ENCODE measurements at regions not wholly inside any gene's neighbourhood (a gene's known extent, or its start where the extent isn't known, plus 50 kb on each side); places are given as distances from the start of the nearest gene placed in this dataset.

DNA sequence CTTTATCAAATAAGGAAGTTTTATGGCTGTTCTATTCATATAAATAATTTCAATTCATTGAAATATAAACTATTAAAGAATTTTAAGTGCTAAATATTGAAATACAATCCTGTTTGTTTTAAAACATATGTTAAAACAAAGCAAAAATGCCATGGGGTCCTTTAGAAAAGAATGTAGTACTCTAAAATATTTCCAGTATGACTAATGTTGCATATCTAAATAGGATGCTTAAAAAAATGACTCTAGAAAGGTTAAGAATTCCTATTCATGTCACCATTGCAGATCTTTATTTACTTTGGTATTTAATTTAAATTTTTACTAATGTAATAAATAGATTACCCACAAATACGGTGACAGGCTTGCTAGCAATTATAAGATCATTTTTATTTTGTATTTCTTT is 132.3 kb downstream of the ZNF608 start:
- TF ChIP-seq, protein P1, sequence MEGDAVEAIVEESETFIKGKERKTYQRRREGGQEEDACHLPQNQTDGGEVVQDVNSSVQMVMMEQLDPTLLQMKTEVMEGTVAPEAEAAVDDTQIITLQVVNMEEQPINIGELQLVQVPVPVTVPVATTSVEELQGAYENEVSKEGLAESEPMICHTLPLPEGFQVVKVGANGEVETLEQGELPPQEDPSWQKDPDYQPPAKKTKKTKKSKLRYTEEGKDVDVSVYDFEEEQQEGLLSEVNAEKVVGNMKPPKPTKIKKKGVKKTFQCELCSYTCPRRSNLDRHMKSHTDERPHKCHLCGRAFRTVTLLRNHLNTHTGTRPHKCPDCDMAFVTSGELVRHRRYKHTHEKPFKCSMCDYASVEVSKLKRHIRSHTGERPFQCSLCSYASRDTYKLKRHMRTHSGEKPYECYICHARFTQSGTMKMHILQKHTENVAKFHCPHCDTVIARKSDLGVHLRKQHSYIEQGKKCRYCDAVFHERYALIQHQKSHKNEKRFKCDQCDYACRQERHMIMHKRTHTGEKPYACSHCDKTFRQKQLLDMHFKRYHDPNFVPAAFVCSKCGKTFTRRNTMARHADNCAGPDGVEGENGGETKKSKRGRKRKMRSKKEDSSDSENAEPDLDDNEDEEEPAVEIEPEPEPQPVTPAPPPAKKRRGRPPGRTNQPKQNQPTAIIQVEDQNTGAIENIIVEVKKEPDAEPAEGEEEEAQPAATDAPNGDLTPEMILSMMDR (conservative IDR thresholded peaks at IDR 0.05; ENCODE audit: low read length) = no peak
- TF ChIP-seq EZH2phosphoT487 (IDR thresholded peaks at IDR 0.05; ENCODE audit: borderline replicate concordance, low read depth, low read length) = no peak
